Right forelimb (tissue), 1 donor: ENCODE measurements at regions not wholly inside any gene's neighbourhood (a gene's known extent, or its start where the extent isn't known, plus 50 kb on each side); places are given as distances from the start of the nearest gene placed in this dataset.
"Not testable (repeated sequence)": the region's sequence is repeated elsewhere in the genome, so short reads cannot be mapped to it uniquely, and the experiment has no call there.

Source experiments
- DNase-seq: peaks from one replicate; pipeline ENCODE4 v3.0.0-alpha.2; 2018

DNA sequence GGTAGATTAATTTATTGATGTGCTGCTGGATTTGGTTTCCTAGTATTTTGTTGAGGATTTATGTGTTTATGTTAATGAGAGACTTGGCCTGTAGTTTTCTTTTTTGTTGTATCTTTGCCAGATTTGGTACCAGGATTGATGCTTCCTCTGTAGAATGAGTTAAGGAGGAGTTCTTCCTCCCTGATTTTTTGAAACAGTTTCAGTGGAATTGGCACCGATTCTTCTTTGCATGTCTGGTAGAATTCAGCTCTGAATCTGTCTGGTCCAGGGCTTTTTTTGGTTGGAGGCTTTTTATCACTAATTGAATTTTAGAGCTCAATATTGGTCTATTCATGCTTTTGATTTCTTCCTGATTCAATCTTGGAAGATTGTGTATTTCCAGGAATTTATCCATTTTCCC is 174.0 kb upstream of the NDST4 start:
- DNase-seq, result no peak

DNA sequence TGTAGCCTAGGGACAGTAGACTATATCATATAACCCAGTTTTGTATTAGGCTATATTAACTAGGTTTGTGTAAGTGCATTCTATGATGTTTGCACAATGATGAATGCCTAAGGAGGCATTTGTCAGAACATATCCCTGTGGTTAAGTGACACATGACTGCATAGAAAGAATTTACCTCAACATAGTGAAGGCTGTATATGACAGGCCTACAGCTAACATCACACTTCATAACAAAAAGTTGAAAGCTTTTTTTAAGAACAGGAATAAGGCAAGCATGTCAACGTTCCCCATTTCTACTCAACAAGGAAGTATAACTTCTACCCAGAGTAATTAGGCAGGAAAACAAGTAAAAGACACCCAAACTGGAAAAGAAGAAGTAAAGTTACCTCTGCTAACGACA is 165.9 kb upstream of the NDST4 start:
- no peak for DNase-seq

DNA sequence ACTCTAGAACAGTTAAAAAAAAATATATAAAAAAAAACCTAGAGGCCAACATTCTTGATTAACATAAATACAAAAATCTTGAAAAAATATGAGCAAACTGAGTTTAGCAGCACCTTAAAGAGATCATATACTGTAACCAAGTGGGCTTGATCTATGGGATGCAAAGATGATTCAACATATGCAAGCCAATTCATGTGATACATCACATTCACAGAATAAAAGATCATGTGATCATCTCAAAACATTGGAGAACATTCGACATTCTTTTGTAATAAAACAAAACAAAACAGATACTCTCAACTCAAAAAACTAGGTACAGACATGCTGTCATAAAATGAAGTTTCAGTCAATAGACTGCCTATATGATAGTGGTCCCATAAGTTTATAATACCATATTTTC is 165.4 kb upstream of the NDST4 start:
- DNase-seq, result no peak

DNA sequence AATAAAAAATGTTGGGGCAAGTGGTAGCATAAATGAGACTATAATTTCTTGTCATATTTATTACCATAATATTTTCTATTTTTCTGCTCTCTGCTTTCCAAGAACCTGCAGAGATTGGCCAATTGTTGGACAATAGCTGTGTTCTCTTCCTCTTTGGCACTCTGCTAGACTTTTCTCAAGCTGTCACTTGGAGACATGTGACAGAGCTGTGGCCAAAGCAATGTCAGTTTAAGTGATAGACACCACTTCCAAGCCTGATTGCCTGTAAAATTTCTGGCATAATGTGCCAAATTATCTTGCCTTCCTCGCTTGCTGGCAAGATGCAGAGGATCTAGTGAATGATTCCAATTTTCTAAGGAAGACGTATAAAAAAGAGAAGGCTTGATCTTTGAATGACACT is 162.2 kb upstream of the NDST4 start:
- no peak for DNase-seq

DNA sequence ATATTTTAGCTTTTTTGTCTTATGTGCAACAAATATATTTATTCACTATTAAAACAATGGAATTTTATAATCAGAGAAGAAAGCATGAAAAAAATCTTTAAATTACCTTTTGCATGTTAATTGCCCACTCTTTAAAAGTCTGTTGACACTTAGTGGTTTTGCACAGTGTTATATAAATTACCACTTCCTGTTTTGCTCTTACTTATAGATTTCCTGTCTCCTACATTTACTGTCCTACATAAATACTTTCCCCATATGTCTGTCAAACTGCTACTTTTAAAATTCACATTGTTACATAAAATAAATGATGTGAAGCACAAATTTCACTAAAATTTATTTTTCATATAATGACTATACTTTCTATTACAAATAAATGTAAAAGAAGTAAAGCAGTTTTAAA is 161.1 kb upstream of the NDST4 start:
- no peak for DNase-seq

DNA sequence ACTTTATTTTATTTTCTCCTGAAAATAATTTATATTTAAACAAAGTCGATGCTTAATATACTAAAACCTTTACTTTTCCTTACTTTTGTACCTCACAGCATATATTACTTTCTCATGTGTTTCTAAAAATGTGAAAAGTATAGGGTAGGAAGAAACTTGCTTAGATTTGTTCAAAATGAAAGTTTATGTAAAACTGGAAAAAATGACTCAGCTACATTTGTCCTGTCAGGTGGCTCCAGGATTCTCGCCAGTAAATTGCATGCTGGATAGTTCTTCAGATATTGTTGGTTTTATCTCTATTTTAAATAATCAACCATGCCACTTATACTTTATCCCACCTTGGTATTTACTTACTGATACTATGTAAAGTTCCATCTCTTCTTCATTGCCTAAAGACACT is 159.2 kb upstream of the NDST4 start:
- no peak for DNase-seq

DNA sequence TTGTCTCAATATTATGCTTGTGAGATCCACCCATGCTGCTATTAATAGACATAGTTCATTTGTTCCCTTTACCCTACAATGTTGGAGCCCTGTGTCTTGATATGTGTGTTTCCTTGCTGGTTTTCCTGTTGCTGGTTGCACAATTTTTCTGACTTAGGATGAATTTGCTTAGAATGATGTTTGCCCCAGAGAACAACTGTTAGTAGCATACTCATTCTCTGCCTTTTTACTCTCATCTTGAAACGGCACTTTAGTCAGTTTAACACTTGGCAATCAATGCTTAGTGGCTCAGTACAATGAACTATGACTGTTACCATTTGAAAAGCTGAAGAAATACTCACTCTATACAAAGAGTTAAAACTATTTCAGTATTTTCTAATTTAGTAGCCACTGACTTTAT is 158.8 kb upstream of the NDST4 start:
- DNase-seq, result no peak

DNA sequence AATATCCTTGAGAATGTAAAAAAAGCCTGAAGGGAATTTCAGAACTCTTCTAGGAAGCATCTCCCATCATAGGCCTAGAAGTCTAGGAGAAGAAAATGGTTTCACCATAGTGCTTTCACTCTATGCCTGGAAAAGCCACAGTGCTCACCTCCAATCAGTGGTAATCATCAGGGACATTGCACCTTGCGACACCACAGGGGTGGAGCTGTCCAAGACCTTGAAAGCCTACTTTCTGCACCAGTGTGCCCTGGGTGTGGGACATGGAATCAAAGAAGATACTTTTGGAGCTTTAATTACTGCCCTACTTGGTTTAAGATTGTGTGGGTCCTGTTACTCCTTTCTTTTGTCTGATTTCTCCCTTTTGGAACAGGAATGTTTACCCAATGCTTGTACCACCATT is 146.8 kb upstream of the NDST4 start:
- DNase-seq, result no peak

DNA sequence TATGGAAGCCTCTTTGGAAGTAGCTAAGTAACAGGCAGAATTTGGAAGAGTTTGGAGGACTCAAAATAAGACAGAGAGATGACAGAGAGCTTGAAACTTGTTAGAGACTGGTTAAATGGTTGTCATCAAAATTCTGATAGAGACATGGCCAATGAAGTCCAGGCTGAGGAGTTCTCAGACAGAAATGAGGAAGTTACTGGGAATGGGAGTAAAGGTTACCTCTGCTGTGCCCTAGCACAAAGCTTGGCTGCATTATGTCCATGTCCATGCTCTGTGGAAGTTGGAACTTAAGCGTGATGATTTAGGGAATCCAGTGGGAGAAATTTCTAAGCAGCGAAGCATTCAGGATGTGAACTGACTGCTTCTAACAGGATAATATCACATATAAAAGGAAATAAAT is 146.2 kb upstream of the NDST4 start:
- no peak for DNase-seq

DNA sequence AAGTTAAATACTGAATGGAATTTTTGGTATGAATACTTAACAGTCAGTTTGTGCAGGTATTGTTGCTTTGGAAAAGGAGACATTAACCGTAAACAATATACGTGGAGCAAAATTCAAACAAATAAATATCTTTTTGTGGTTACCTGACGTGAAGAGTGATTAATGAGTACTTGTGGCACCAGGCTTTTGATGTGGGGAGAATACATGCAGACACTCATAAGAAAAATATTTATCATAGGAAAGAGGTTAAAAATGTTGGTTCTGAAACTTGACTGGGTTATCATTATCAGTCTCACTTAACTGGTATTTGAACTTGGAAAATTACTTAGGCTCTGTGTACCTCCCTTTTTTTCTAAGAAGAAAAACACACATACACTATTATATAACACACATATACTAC is 136.4 kb upstream of the NDST4 start:
- no peak for DNase-seq

DNA sequence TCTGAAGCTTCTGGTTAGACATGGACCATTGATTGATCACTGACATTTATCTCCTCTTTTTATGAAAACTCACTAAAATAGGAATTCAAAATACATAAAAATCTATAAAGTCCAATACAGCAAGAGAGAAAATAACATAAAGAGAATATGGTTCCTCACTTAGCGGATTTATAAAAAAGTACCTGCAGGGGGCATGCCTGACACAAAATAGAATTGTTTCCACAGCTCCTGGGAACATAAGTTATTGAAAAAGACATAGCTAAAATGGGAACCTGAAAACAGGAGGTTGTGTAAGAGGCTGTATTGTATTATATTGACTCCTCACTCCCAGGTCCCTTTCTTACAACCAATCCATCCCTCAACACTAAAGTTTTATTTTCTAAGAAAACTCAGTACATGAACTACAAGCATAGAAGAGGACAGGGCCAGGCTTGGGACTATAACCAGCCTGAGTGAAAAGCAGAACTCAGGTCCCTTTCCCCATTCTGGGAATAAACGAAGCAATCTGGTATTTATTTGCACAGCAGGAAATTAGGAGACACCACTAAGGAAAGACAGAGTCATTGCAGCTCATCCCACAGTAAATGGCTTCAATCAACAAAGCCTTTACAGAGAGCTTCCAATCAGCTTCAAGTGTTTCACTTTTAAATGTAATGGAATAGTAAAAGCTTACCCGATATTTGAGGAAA is 121.1 kb upstream of the NDST4 start:
- DNase-seq, result no peak

DNA sequence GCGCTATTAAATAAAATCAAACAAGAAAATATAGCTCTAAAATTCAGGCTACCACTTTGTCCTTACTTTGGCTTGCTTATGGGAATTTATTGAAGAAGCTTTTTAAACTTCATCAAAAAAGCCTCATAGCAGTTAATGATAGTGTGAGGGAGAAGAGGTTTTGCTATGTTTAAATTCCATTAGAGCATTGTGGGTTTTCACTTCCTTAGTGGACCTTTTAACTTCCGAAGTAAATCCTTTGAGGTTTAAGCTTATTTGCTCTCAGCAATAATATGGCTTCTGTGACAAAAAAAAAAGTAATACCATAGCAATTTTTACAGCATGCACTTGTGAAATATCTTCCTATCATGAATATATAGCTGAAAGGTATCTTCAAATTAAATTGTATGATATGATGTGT is 120.2 kb upstream of the NDST4 start:
- no peak for DNase-seq

DNA sequence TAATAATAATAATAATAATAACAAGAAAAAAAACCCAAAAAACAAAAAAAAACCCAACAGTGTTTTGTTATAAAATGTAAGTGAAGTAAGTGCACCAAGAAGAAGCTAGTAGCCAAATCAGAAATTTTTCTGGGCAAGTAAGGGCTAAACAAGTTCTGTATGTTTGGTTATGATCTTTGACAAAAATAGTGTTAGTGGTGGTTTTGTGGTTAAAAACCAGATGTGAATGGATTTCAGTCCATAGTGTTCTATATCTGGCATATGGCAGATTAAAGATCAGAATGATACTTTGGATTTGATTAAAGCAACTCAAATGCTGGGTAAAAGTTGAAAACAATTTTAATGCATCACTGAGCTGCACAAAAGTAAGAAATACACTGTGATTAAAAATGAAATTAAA is 116.5 kb upstream of the NDST4 start:
- DNase-seq, result no peak

DNA sequence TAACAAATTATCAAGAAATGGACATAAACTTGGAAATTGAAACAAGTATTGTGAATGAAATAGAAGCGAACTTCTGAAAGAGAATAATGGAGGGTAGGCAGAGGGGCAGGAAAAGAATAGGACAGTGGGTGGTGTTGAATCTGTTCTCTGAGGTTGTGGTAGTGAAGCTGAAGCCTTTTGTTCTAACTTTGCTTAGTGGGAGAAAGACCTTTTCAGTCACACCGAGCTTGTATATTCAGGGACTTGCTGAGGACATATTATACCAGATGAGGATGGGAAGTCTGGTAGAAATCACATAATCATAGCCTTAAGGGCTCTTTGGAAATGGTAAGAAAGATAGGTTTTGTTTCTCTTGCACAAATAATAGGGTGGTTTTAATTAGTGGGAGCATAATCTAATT is 115.4 kb upstream of the NDST4 start:
- DNase-seq, result no peak

DNA sequence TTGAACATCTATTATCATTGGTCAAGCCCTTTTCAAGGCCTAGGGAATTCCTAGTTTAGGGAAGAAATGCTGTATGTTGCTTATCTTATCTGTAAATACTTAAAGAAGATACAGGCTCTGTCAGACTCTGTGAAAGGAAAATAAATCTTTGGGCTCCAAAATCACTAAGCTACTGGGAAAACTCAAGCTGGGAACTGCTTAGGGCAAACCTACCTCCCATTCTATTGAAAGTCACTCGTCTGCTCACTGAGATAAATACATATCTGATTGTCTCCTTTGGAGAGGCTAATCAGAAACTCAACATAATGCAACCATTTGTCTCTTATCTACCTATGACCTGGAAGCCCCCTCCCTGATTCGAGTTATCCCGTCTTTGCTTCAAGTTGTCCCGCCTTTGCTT is 108.6 kb upstream of the NDST4 start:
- no peak for DNase-seq

DNA sequence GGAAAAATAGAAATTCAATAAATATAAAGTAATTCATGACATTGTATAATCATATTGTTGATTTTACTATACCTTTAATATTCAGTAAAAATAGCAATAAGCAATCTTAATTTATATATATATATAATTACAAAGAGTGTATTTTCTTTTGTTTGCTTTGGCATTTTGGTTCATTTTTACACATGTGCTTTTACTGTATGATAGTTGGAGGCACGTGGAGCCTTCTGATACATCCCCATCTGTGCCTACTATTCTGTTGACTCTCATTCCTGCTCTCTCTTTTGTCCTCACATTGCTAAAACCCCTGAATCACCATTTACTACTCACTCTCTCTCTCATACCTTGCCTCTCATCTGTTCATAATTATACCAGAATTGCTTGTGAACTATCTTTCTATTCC is 106.4 kb upstream of the NDST4 start:
- no peak for DNase-seq

DNA sequence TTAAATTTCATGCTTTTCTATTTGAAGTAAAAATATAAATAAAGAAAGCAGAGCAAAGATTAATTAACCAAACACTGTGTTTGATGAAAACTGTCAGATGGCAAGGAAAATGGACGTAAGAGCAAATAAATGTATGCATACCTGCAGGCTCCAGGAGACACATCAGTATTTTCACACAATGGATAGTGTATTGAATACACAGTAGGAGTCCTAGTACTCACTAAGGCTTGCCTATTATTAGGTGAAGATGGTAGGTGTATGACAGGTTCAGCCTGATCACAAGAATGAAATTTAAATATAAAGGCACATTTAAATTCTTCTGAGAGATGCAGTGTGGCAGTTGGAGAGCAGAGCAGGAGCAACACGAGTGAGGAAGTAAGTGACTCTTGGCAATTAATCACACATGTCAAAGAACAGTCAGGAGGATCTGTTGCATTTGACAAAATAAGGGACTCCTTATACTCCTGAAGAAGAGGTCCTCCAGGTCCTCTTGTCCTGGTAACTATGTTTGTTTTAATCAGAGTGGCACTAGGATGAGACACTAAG is 106.0 kb upstream of the NDST4 start:
- no peak for DNase-seq

DNA sequence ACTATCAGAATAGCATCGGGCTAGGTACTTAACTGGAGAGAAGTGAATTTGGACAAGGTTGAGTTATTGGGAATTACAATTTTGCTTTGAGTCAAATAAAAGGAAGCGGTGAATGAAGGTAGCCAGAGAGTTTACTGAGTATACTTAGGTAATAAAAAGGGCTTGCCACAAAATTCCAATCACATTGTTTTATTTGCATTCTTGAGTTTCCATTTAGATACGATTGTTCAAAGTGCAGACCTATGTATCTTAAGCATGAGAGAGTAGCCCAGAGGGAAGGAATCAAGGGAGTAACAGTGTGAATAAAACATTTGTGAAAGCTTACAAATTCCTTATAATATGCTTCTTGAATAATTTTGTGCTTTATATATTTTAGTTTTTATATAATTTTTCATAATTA is 102.5 kb upstream of the NDST4 start:
- no peak for DNase-seq

DNA sequence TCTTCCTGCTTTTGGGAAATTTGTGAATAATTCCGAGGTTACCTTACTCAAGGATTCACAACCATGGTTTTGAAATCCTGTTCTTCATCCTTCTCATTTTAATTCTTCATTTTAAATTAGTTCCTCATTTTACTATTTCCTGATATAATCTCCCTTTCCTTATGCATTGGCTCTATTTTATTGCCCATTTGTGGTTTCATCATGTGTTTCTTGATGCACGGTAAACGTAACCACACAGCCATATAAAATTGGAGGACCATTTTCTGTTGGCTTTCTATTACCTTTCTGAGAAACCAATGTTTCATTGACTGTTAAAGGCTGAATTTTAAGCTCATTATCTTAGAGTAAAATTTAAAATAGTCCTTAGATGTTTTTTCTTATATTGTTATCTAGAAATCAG is 100.3 kb upstream of the NDST4 start:
- DNase-seq, result no peak

DNA sequence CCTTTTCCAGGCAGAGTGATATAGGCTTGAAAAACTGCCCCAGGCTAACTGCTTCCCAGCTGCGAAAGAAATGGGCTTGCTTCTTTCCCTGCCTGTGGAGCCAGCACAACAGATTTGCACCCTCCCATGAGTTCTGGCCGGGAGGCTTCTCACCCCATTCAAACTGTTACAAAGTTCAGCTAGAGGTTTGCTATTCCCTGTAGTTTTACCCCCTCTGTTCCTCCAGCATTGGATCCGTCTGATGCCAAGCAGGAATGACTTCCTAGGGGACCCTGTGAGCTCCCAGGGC is 87.6 kb upstream of the NDST4 start:
- no peak for DNase-seq

DNA sequence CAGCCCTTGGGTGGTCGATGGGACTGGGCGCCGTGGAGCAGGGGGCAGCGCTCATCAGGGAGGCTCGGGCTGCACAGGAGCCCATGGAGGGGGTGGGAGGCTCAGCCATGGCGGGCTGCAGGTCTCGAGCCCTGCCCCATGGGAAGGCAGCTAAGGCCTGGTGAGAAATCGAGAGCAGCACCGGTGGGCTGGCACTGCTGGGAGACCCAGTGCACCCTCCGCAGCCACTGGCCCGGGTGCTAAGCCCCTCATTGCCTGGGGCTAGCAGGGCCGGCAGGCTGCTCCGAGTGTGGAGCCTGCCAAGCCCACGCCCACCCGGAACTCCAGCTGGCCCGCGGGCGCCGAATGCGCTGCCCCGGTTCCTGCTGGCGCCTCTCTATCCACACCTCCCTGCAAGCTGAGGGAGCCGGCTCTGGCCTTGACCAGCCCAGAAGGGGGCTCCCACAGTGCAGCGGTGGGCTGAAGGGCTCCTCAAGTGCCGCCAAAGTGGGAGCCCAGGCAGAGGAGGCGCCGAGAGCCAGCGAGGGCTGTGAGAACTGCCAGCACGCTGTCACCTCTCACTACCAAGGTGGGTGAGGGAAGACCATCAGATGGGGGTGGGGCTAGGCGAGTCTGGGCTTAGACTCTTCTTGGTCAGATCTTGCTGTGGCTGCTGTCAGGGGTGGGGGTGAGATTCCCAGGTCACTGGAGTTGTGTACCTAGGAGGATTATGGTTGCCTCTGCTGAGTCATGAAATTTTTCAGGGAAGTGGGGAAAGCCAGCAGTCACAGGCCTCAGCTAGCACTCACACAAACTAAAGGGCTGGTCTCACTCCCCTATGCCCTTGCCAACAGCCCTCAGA is 87.0 kb upstream of the NDST4 start:
- not testable (repeated sequence) for DNase-seq

DNA sequence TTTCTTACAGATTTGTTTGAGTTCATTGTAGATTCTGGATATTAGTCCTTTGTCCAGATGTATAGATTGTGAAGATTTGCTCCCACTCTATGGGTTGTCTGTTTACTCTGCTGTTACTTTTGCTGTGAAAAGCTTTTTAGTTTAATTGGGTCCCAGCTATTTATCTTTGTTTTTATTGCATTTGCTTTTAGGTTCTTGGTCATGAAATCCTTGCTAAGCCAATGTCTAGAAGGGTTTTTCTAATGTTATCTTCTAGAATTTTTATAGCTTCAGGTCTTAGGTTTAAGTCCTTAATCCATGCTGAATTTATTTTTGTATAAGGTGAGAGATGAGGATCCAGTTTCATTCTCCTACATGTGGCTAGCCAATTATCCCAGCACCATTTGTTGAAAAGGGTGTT is 81.2 kb upstream of the NDST4 start:
- not testable (repeated sequence) for DNase-seq

DNA sequence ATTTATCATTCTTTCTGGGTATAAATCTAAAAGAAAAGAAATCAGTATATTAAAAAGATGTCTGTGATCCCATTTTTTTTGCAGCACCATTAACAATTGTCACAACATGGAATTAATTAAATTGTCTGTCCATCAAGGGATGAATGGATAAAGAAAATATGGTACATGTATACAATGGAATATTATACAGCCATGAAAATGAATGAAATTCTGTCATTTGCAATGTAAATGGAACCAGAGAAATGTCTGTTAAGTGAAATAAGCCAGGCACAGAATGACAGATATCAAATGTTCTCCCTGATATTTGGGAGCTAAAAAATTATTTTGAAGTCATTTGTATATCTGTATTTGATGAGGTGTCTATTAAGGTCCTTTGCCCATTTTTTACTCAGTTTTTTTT is 77.1 kb upstream of the NDST4 start:
- DNase-seq, result no peak

DNA sequence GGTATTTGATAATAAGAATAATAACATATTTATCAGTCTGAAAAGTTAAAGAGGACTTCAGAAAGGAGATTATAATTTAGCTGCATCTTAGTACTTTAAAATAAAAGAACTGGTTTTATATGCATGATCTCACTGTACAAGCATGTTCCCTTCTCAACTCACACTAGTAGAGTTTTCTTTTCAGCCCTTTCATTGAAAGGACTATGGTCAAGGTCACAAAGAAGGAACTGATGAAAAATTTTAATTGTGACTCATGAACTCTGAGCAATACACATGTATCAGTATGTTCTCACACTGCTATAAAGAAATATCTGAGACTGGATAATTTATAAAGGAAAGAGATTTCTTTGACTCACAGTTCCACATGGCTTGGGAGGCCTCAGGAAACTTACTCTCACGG is 73.7 kb upstream of the NDST4 start:
- no peak for DNase-seq
